ENCODE measurements at regions not wholly inside any gene's neighbourhood (a gene's known extent, or its start where the extent isn't known, plus 50 kb on each side); places are given as distances from the start of the nearest gene placed in this dataset.

DNA sequence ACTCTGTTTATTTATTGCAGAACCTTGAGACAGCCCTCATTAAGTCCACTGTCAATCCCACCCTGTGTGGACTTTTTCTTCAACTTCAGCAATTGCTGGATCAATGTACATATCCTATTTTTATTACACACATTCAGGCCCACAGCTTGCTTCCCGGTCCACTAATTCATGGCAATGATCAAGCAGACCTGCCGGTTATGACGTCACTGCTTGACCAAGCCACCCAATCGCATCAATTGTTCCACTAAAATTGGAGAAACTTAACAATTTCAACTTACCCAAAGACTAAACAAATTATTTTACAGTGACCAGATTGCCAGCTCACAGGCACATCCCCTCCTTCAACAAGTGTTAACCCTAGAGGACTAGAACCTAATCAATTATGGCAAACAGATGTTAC lies 240.4 kb upstream of the MAGEB18 start:
- no peak for TF ChIP-seq SPI1 (IDR thresholded peaks at IDR 0.05; ENCODE audit: low read depth, low read length)
- TF ChIP-seq POLR2AphosphoS5 (IDR thresholded peaks at IDR 0.05; ENCODE audit: low read depth, low read length), result no peak
- TF ChIP-seq TAF1 (IDR thresholded peaks at IDR 0.05; ENCODE audit: low read depth, low read length), result no peak
